ENCODE measurements at regions not wholly inside any gene's neighbourhood (a gene's known extent, or its start where the extent isn't known, plus 50 kb on each side); places are given as distances from the start of the nearest gene placed in this dataset.

GRCh38 chr10:131588704-131589220 is 277.2 kb upstream of the TCERG1L start:
- DNase-seq = no peak

- no peak for DNase-seq
Measured at GRCh38 chr10:131590567-131590966, 279.0 kb upstream of the TCERG1L start.

GRCh38 chr10:131591936-131592335 is 280.4 kb upstream of the TCERG1L start:
- no peak for DNase-seq

GRCh38 chr10:131609176-131609575 is 291.6 kb upstream of the PPP2R2D start:
- DNase-seq = no peak

- no peak for DNase-seq
Measured at GRCh38 chr10:131615150-131615549, 285.7 kb upstream of the PPP2R2D start.

GRCh38 chr10:131616040-131616439 is 284.8 kb upstream of the PPP2R2D start:
- no peak for DNase-seq

GRCh38 chr10:131617113-131617858 is 283.5 kb upstream of the PPP2R2D start:
- DNase-seq = no peak

GRCh38 chr10:131618587-131619267 is 282.1 kb upstream of the PPP2R2D start:
- DNase-seq = no peak

GRCh38 chr10:131620314-131620713 is 280.5 kb upstream of the PPP2R2D start:
- no peak for DNase-seq

GRCh38 chr10:131620904-131621303 is 279.9 kb upstream of the PPP2R2D start:
- DNase-seq = no peak

GRCh38 chr10:131621784-131622624 is 278.8 kb upstream of the PPP2R2D start:
- no peak for DNase-seq

GRCh38 chr10:131625041-131625440 is 275.8 kb upstream of the PPP2R2D start:
- DNase-seq = no peak

- DNase-seq = no peak
Measured at GRCh38 chr10:131626274-131626673, 274.5 kb upstream of the PPP2R2D start.

GRCh38 chr10:131629026-131629770 is 271.6 kb upstream of the PPP2R2D start:
- DNase-seq = no peak

GRCh38 chr10:131630772-131631258 is 270.0 kb upstream of the PPP2R2D start:
- DNase-seq = no peak

GRCh38 chr10:131631619-131632018 is 269.2 kb upstream of the PPP2R2D start:
- no peak for DNase-seq

GRCh38 chr10:131635564-131636015 is 265.2 kb upstream of the PPP2R2D start:
- no peak for DNase-seq

GRCh38 chr10:131636116-131636515 is 264.7 kb upstream of the PPP2R2D start:
- DNase-seq = no peak

GRCh38 chr10:131636841-131637724 is 263.7 kb upstream of the PPP2R2D start:
- no peak for DNase-seq

GRCh38 chr10:131638049-131638879 is 262.5 kb upstream of the PPP2R2D start:
- no peak for DNase-seq
